ENCODE measurements at regions not wholly inside any gene's neighbourhood (a gene's known extent, or its start where the extent isn't known, plus 50 kb on each side); places are given as distances from the start of the nearest gene placed in this dataset.
"Not testable (repeated sequence)": the region's sequence is repeated elsewhere in the genome, so short reads cannot be mapped to it uniquely, and the experiment has no call there.

- H3K9me3 ChIP-seq; H3K4me3 ChIP-seq; H3K4me1 ChIP-seq; H3K27me3 ChIP-seq; ATAC-seq; H3K36me3 ChIP-seq; DNase-seq; in situ Hi-C loops (cut with MboI; ENCODE audit: low sequenced_read_pairs in 4 of 4); H3K27ac ChIP-seq; intact Hi-C loops (cut with DNase I; ENCODE audit: low total_unique reads): not testable (repeated sequence)
Measured at GRCh38 chr16:16625140-16625539, 246.2 kb downstream of the NPIPA7 start.

GRCh38 chr16:16627865-16628264, 248.9 kb downstream of the NPIPA7 start:
- intact Hi-C loops (cut with DNase I; ENCODE audit: low total_unique reads); H3K4me3 ChIP-seq; in situ Hi-C loops (cut with MboI; ENCODE audit: low sequenced_read_pairs in 4 of 4); DNase-seq; ATAC-seq; H3K4me1 ChIP-seq; H3K36me3 ChIP-seq; H3K9me3 ChIP-seq; H3K27me3 ChIP-seq; H3K27ac ChIP-seq: not testable (repeated sequence)

- H3K9me3 ChIP-seq; H3K4me3 ChIP-seq; intact Hi-C loops (cut with DNase I; ENCODE audit: low total_unique reads): not testable (repeated sequence)
Measured at GRCh38 chr16:16638231-16638630, 259.3 kb downstream of the NPIPA7 start.

GRCh38 chr16:16638714-16639113, 259.8 kb downstream of the NPIPA7 start:
- H3K4me3 ChIP-seq; DNase-seq; H3K27ac ChIP-seq; H3K36me3 ChIP-seq; in situ Hi-C loops (cut with MboI; ENCODE audit: low sequenced_read_pairs in 4 of 4); H3K27me3 ChIP-seq; intact Hi-C loops (cut with DNase I; ENCODE audit: low total_unique reads); H3K4me1 ChIP-seq; H3K9me3 ChIP-seq: not testable (repeated sequence)
- peak in 1 of 2 donors; percentile 79 for ATAC-seq

More at GRCh38 chr16:16638231-16638630, 259.3 kb downstream of the NPIPA7 start:
- in situ Hi-C loops (cut with MboI; ENCODE audit: low sequenced_read_pairs in 4 of 4); H3K4me1 ChIP-seq; ATAC-seq; DNase-seq; H3K36me3 ChIP-seq; H3K27me3 ChIP-seq: not testable (repeated sequence)
- H3K27ac ChIP-seq = peak overlapping the region in 1 of 4 donors; percentile 37

- H3K27ac ChIP-seq; DNase-seq; H3K4me3 ChIP-seq; intact Hi-C loops (cut with DNase I; ENCODE audit: low total_unique reads); H3K36me3 ChIP-seq; H3K27me3 ChIP-seq; H3K4me1 ChIP-seq; ATAC-seq; H3K9me3 ChIP-seq; in situ Hi-C loops (cut with MboI; ENCODE audit: low sequenced_read_pairs in 4 of 4): not testable (repeated sequence)
Measured at GRCh38 chr16:16643828-16644227, 264.9 kb downstream of the NPIPA7 start.

GRCh38 chr16:16648002-16648401, 269.1 kb downstream of the NPIPA7 start:
- H3K9me3 ChIP-seq; H3K27me3 ChIP-seq; H3K36me3 ChIP-seq; H3K4me1 ChIP-seq; H3K4me3 ChIP-seq; H3K27ac ChIP-seq; in situ Hi-C loops (cut with MboI; ENCODE audit: low sequenced_read_pairs in 4 of 4); intact Hi-C loops (cut with DNase I; ENCODE audit: low total_unique reads); DNase-seq; ATAC-seq: not testable (repeated sequence)

GRCh38 chr16:16672180-16672812, 293.4 kb downstream of the NPIPA7 start:
- H3K27me3 ChIP-seq; intact Hi-C loops (cut with DNase I; ENCODE audit: low total_unique reads); H3K27ac ChIP-seq; H3K9me3 ChIP-seq; ATAC-seq; H3K4me1 ChIP-seq; DNase-seq; in situ Hi-C loops (cut with MboI; ENCODE audit: low sequenced_read_pairs in 4 of 4); H3K4me3 ChIP-seq; H3K36me3 ChIP-seq: not testable (repeated sequence)

GRCh38 chr16:16674820-16675219, 295.9 kb downstream of the NPIPA7 start:
- H3K4me3 ChIP-seq; DNase-seq; intact Hi-C loops (cut with DNase I; ENCODE audit: low total_unique reads); H3K27ac ChIP-seq; H3K9me3 ChIP-seq; H3K27me3 ChIP-seq; in situ Hi-C loops (cut with MboI; ENCODE audit: low sequenced_read_pairs in 4 of 4); H3K4me1 ChIP-seq; H3K36me3 ChIP-seq; ATAC-seq: not testable (repeated sequence)

- in situ Hi-C loops (cut with MboI; ENCODE audit: low sequenced_read_pairs in 4 of 4); H3K4me1 ChIP-seq: not testable (repeated sequence)
Measured at GRCh38 chr16:16721849-16722248, 342.9 kb downstream of the NPIPA7 start.

GRCh38 chr16:16722666-16723065, 343.7 kb downstream of the NPIPA7 start:
- H3K36me3 ChIP-seq; H3K27me3 ChIP-seq; H3K27ac ChIP-seq; DNase-seq; in situ Hi-C loops (cut with MboI; ENCODE audit: low sequenced_read_pairs in 4 of 4); H3K4me3 ChIP-seq; H3K9me3 ChIP-seq; H3K4me1 ChIP-seq; intact Hi-C loops (cut with DNase I; ENCODE audit: low total_unique reads); ATAC-seq: not testable (repeated sequence)

More at GRCh38 chr16:16721849-16722248, 342.9 kb downstream of the NPIPA7 start:
- H3K9me3 ChIP-seq; H3K27ac ChIP-seq; intact Hi-C loops (cut with DNase I; ENCODE audit: low total_unique reads); H3K4me3 ChIP-seq; H3K36me3 ChIP-seq; H3K27me3 ChIP-seq; DNase-seq; ATAC-seq: not testable (repeated sequence)

GRCh38 chr16:16723819-16724519, 345.0 kb downstream of the NPIPA7 start:
- DNase-seq; H3K4me3 ChIP-seq; H3K27me3 ChIP-seq; in situ Hi-C loops (cut with MboI; ENCODE audit: low sequenced_read_pairs in 4 of 4); H3K27ac ChIP-seq; H3K9me3 ChIP-seq; intact Hi-C loops (cut with DNase I; ENCODE audit: low total_unique reads); H3K36me3 ChIP-seq; ATAC-seq; H3K4me1 ChIP-seq: not testable (repeated sequence)

GRCh38 chr16:16727048-16727447, 348.1 kb downstream of the NPIPA7 start:
- H3K36me3 ChIP-seq; in situ Hi-C loops (cut with MboI; ENCODE audit: low sequenced_read_pairs in 4 of 4); DNase-seq; H3K9me3 ChIP-seq; intact Hi-C loops (cut with DNase I; ENCODE audit: low total_unique reads); H3K4me1 ChIP-seq; ATAC-seq; H3K27me3 ChIP-seq; H3K4me3 ChIP-seq; H3K27ac ChIP-seq: not testable (repeated sequence)

Data from gastrocnemius medialis (tissue), 4 donors.